Panc1 (cell line): ENCODE measurements at regions not wholly inside any gene's neighbourhood (a gene's known extent, or its start where the extent isn't known, plus 50 kb on each side); places are given as distances from the start of the nearest gene placed in this dataset.

Source experiments
- ATAC-seq: fragments of 200-7000 bp; cut with Tn5 transposase; 2 replicates; pipeline ENCODE4 v1.9.1; 2020; ENCODE audit warnings: mild to moderate bottlenecking, moderate library complexity
- BruUV-seq: library from RNA; stranded (reverse); fragments of 400-500 nt; replicated peaks from 2 replicates; lab custom pipeline; 2021; lab: Mats Ljungman, UMichigan
- CTCF ChIA-PET: fragments of 300-600 bp; sonication (Branson Sonifier 250); formaldehyde crosslinking; loops from one replicate; lab custom pipeline; 2022; ENCODE audit warnings: antibody characterized with exemption; lab: Charles Lee
- POLR2A ChIA-PET: fragments of 300-600 bp; sonication (Branson Sonifier 250); formaldehyde crosslinking; loops from one replicate; lab custom pipeline; 2022; ENCODE audit warnings: antibody characterized with exemption; lab: Charles Lee
- DNase-seq: peaks from one replicate; pipeline ENCODE4 v3.0.0-alpha.2; 2010; ENCODE audit warnings: low read depth, low spot score
- H3K27ac ChIP-seq: 2 replicates; pipeline ENCODE4 v1.5.1; 2011; ENCODE audit warnings: mild to moderate bottlenecking, low read length, inconsistent platforms
- H3K27me3 ChIP-seq: fragments of 200-500 bp; sonication (Bioruptor generic); 2 replicates; pipeline ENCODE4 v1.6.0; 2014; ENCODE audit warnings: low read length, inconsistent platforms; ENCODE audit not compliant: control insufficient read depth, insufficient read depth
- H3K36me3 ChIP-seq: fragments of 200-500 bp; sonication (Bioruptor generic); 2 replicates; pipeline ENCODE4 v1.5.1; 2014; ENCODE audit warnings: inconsistent platforms, mild to moderate bottlenecking, low read length, moderate library complexity; ENCODE audit not compliant: control insufficient read depth, insufficient read depth
- H3K4me1 ChIP-seq: 2 replicates; pipeline ENCODE4 v1.5.1; 2011; ENCODE audit warnings: inconsistent platforms, mild to moderate bottlenecking, low read length, moderate library complexity; ENCODE audit not compliant: control insufficient read depth, insufficient read depth
- H3K4me3 ChIP-seq, 2 experiments: 2 replicates each; pipeline ENCODE4 v1.5.1; 2011 to 2012; ENCODE audit warnings: low read depth in 2 of 2, low read length in 2 of 2, mild to moderate bottlenecking in 2 of 2, inconsistent platforms in 1 of 2, moderate library complexity in 1 of 2
- H3K9me3 ChIP-seq: fragments of 200-500 bp; sonication (Bioruptor generic); 2 replicates; pipeline ENCODE4 v1.5.1; 2014; ENCODE audit warnings: low read depth, mild to moderate bottlenecking, inconsistent platforms, low read length, moderate library complexity; ENCODE audit not compliant: control insufficient read depth, insufficient read depth
- CTCF ChIP-seq: fragments of 450-650 bp; IDR thresholded peaks from 2 replicates; pipeline ENCODE4 v1.5.1; 2017; ENCODE audit warnings: mild to moderate bottlenecking
- POLR2AphosphoS5 ChIP-seq: IDR thresholded peaks from 2 replicates; pipeline ENCODE4 v1.6.1; 2012; ENCODE audit warnings: mild to moderate bottlenecking, low read depth, low read length, moderate library complexity
- REST ChIP-seq, 2 experiments: IDR thresholded peaks; 2 replicates each; pipeline ENCODE4 v1.6.1; 2011 to 2012; ENCODE audit warnings: low read depth in 2 of 2, control low read depth in 1 of 2, low read length in 1 of 2, mild to moderate bottlenecking in 1 of 2, moderate library complexity in 1 of 2; ENCODE audit not compliant: insufficient read depth in 1 of 2
- SIN3A ChIP-seq: IDR thresholded peaks from 2 replicates; pipeline ENCODE4 v1.6.1; 2012; ENCODE audit warnings: low read depth, mild to moderate bottlenecking, low read length, moderate library complexity, borderline replicate concordance; ENCODE audit not compliant: insufficient read depth
- TCF7L2 ChIP-seq: IDR thresholded peaks from 2 replicates; pipeline ENCODE4 v1.6.1; 2011; ENCODE audit warnings: mild to moderate bottlenecking, low read depth, low read length, inconsistent platforms
- in situ Hi-C: cut with HindIII; loops from 2 replicates; pipeline ENCODE4 v1.10.0; 2016; ENCODE audit warnings: low sequenced_read_pairs, low pct_unique_long_range_greater_than_20kb
- intact Hi-C: fragments of 100-400 bp; cut with micrococcal nuclease; formaldehyde crosslinking; loops from one replicate; pipeline ENCODE4 v1.10.0; 2022; ENCODE audit not compliant: unreplicated experiment

- Histone ChIP-seq H3K4me1 (no peaks in the 10 kb centered on the region), H3K4me3 (no peak overlapping the region), H3K36me3 (no peaks in the 10 kb centered on the region), H3K27me3 (no peaks in the 10 kb centered on the region), H3K27ac (no peak overlapping the region), H3K9me3 (no peaks in the 10 kb centered on the region)
- POLR2A ChIA-PET = no interaction called here
- BruUV-seq = no TSS peak
- CTCF ChIA-PET = no interaction called here
- DNase-seq (no peak), ATAC-seq (no peak)
- intact Hi-C loops (no loop called here), in situ Hi-C loops (no loop called here)
- TF ChIP-seq CTCF (no peak), POLR2AphosphoS5 (no peak), REST (IDR thresholded peaks at IDR 0.05; ENCODE audit: insufficient read depth in 1 of 2, low read depth in 2 of 2, low read length in 1 of 2) (no peak), TCF7L2 (no peak), SIN3A (no peak)
Observed at GRCh38 chr7:149561072-149561471, 63.5 kb upstream of the ZNF746 start.

GRCh38 chr7:149559711-149560110, 62.1 kb upstream of the ZNF746 start:
- in situ Hi-C loops (no loop called here), intact Hi-C loops (no loop called here)
- no peaks in the 10 kb centered on the region for H3K36me3 ChIP-seq
- TF ChIP-seq CTCF (no peak), SIN3A (no peak), TCF7L2 (no peak), POLR2AphosphoS5 (no peak), REST (IDR thresholded peaks at IDR 0.05; ENCODE audit: insufficient read depth in 1 of 2, low read depth in 2 of 2, low read length in 1 of 2) (no peak)
- H3K9me3 ChIP-seq = no peaks in the 10 kb centered on the region
- BruUV-seq = no TSS peak
- no peaks in the 10 kb centered on the region for H3K4me1 ChIP-seq
- DNase-seq (no peak), ATAC-seq (no peak)
- ChIA-PET POLR2A (no interaction called here), CTCF (interaction anchor here (0.6 kb wide), 1 partner anchor 295 kb away, joined by 3 read pairs; no protein-coding TSS in a partner anchor)
- H3K27me3 ChIP-seq = no peaks in the 10 kb centered on the region
- no peak overlapping the region for H3K4me3 ChIP-seq
- H3K27ac ChIP-seq = no peak overlapping the region
